PC-9 (cell line): ENCODE measurements at regions not wholly inside any gene's neighbourhood (a gene's known extent, or its start where the extent isn't known, plus 50 kb on each side); places are given as distances from the start of the nearest gene placed in this dataset.

Source experiments
- CTCF ChIP-seq: fragments of 200-600 bp; sonication (generic); conservative IDR thresholded peaks from 2 replicates; pipeline ENCODE4 v1.6.1; 2017; ENCODE audit warnings: mixed run types, antibody characterized with exemption, mild to moderate bottlenecking, moderate library complexity
- EZH2 ChIP-seq: fragments of 200-600 bp; sonication (generic); IDR thresholded peaks from 2 replicates; pipeline ENCODE4 v1.8.0; 2017; ENCODE audit warnings: antibody characterized with exemption, low read depth

- TF ChIP-seq CTCF (no peak), EZH2 (no peak)
These were observed 52.3 kb upstream of the SEC11C start for GRCh38 chr18:59087391-59087790.
